Testis (tissue), 2 donors: ENCODE measurements at regions not wholly inside any gene's neighbourhood (a gene's known extent, or its start where the extent isn't known, plus 50 kb on each side); places are given as distances from the start of the nearest gene placed in this dataset.

Experiments
- CTCF ChIP-seq, 3 experiments: fragments of 450-650 bp in 2 of 3; fragments of 200-600 bp in 1 of 3; sonication (generic) in 1 of 3; IDR thresholded peaks; one replicate each; pipeline ENCODE4 v1.5.1; 2016 to 2019; ENCODE audit warnings: antibody characterized with exemption in 3 of 3, mild to moderate bottlenecking in 2 of 3, moderate library complexity in 1 of 3
- POLR2A ChIP-seq: fragments of 450-650 bp; IDR thresholded peaks from one replicate; pipeline ENCODE4 v1.6.1; 2017; ENCODE audit warnings: antibody characterized with exemption, mild to moderate bottlenecking, moderate library complexity

- TF ChIP-seq POLR2A (no peak), CTCF (IDR thresholded peaks at IDR 0.05) (no peak)
These were observed 198.5 kb upstream of the EGFLAM start for GRCh38 chr5:38059876-38060275.
